Panc1 (cell line): ENCODE measurements at regions not wholly inside any gene's neighbourhood (a gene's known extent, or its start where the extent isn't known, plus 50 kb on each side); places are given as distances from the start of the nearest gene placed in this dataset.

ENCODE experiments used
- ATAC-seq: fragments of 200-7000 bp; cut with Tn5 transposase; 2 replicates; pipeline ENCODE4 v1.9.1; 2020; ENCODE audit warnings: mild to moderate bottlenecking, moderate library complexity
- BruUV-seq: library from RNA; stranded (reverse); fragments of 400-500 nt; replicated peaks from 2 replicates; lab custom pipeline; 2021; lab: Mats Ljungman, UMichigan
- CTCF ChIA-PET: fragments of 300-600 bp; sonication (Branson Sonifier 250); formaldehyde crosslinking; loops from one replicate; lab custom pipeline; 2022; ENCODE audit warnings: antibody characterized with exemption; lab: Charles Lee
- POLR2A ChIA-PET: fragments of 300-600 bp; sonication (Branson Sonifier 250); formaldehyde crosslinking; loops from one replicate; lab custom pipeline; 2022; ENCODE audit warnings: antibody characterized with exemption; lab: Charles Lee
- DNase-seq: peaks from one replicate; pipeline ENCODE4 v3.0.0-alpha.2; 2010; ENCODE audit warnings: low read depth, low spot score
- H3K27ac ChIP-seq: 2 replicates; pipeline ENCODE4 v1.5.1; 2011; ENCODE audit warnings: mild to moderate bottlenecking, low read length, inconsistent platforms
- H3K27me3 ChIP-seq: fragments of 200-500 bp; sonication (Bioruptor generic); 2 replicates; pipeline ENCODE4 v1.6.0; 2014; ENCODE audit warnings: low read length, inconsistent platforms; ENCODE audit not compliant: control insufficient read depth, insufficient read depth
- H3K36me3 ChIP-seq: fragments of 200-500 bp; sonication (Bioruptor generic); 2 replicates; pipeline ENCODE4 v1.5.1; 2014; ENCODE audit warnings: inconsistent platforms, mild to moderate bottlenecking, low read length, moderate library complexity; ENCODE audit not compliant: control insufficient read depth, insufficient read depth
- H3K4me1 ChIP-seq: 2 replicates; pipeline ENCODE4 v1.5.1; 2011; ENCODE audit warnings: inconsistent platforms, mild to moderate bottlenecking, low read length, moderate library complexity; ENCODE audit not compliant: control insufficient read depth, insufficient read depth
- H3K4me3 ChIP-seq, 2 experiments: 2 replicates each; pipeline ENCODE4 v1.5.1; 2011 to 2012; ENCODE audit warnings: low read depth in 2 of 2, low read length in 2 of 2, mild to moderate bottlenecking in 2 of 2, inconsistent platforms in 1 of 2, moderate library complexity in 1 of 2
- H3K9me3 ChIP-seq: fragments of 200-500 bp; sonication (Bioruptor generic); 2 replicates; pipeline ENCODE4 v1.5.1; 2014; ENCODE audit warnings: low read depth, mild to moderate bottlenecking, inconsistent platforms, low read length, moderate library complexity; ENCODE audit not compliant: control insufficient read depth, insufficient read depth
- POLR2AphosphoS5 ChIP-seq: IDR thresholded peaks from 2 replicates; pipeline ENCODE4 v1.6.1; 2012; ENCODE audit warnings: mild to moderate bottlenecking, low read depth, low read length, moderate library complexity
- SIN3A ChIP-seq: IDR thresholded peaks from 2 replicates; pipeline ENCODE4 v1.6.1; 2012; ENCODE audit warnings: low read depth, mild to moderate bottlenecking, low read length, moderate library complexity, borderline replicate concordance; ENCODE audit not compliant: insufficient read depth
- TCF7L2 ChIP-seq: IDR thresholded peaks from 2 replicates; pipeline ENCODE4 v1.6.1; 2011; ENCODE audit warnings: mild to moderate bottlenecking, low read depth, low read length, inconsistent platforms
- in situ Hi-C: cut with HindIII; loops from 2 replicates; pipeline ENCODE4 v1.10.0; 2016; ENCODE audit warnings: low sequenced_read_pairs, low pct_unique_long_range_greater_than_20kb
- intact Hi-C: fragments of 100-400 bp; cut with micrococcal nuclease; formaldehyde crosslinking; loops from one replicate; pipeline ENCODE4 v1.10.0; 2022; ENCODE audit not compliant: unreplicated experiment
- TF ChIP-seq, protein P1 (sequence below): fragments of 450-650 bp; IDR thresholded peaks from 2 replicates; pipeline ENCODE4 v1.5.1; 2017; ENCODE audit warnings: mild to moderate bottlenecking
- TF ChIP-seq, protein P2 (sequence below), 2 experiments: IDR thresholded peaks; 2 replicates each; pipeline ENCODE4 v1.6.1; 2011 to 2012; ENCODE audit warnings: low read depth in 2 of 2, control low read depth in 1 of 2, low read length in 1 of 2, mild to moderate bottlenecking in 1 of 2, moderate library complexity in 1 of 2; ENCODE audit not compliant: insufficient read depth in 1 of 2

DNA sequence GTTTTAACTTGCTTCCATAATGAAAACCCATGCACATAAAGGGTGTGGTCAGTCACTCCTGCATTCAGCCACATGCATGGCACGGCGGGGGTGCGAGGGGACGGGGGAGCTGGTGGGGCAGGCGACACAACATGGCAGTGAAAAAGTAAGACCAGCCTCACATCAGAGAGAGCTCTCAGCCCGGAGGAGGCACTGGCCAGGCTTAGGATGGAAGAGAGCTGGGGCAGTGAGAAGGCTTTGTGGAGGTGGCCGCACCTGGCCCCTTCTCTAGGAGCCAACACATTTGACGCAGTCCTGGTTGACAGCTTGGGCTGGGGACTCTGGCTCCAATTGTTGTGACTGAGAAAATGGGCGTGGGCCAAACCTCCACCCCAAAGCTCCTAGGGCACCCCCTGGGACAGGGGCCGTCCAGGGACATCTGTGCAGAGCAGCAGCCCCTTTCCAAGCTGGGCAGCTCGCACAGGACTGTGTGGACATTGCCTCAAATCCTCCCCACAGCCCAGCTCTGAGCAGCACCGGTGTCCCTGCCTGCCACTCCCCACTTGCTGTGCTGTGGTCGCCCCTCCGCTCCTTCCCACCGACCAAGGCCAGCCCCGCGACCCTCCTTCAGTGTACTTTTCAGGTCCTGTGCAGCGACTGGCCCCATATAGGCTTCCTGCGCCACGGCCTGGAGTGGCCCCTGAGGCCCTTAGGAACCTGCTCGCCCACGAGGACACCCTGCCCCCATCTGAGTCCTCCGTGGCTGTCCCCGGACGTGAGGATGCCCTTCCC, 126.0 kb upstream of the IQSEC1 start:
- no peak overlapping the region for H3K4me3 ChIP-seq
- POLR2A ChIA-PET = no interaction called here

DNA sequence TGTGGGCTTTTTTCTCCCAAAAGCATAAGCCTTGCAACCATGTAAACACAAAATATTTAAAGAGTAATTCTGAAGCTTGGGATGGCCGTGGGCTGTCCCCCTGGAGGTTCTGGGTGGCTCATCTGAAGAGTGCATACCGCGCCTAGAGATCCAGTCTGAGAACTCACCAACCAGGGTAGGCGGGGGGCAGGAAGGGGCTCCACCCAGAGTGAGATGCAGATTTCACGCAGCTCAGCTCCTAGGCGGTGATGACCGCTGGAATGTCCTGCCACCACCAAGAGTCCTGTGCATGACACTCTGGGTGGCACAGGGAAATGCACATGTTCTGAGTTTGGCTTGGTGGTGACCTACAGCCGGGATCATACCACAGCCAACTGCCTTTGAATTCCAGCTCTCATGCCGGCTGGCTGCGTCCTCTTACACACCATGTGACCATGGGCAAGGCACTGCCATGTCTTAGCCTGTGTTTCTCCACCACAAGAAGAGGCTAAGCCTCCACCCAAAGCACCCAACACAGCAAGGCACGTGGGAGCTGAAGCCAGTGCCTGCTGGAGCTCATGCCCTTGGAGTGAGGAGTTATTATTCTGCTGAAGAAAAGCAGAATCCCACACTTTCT, 125.1 kb upstream of the IQSEC1 start:
- BruUV-seq = no TSS peak
- ChIA-PET CTCF (no interaction called here), POLR2A (no interaction called here)
- intact Hi-C loops = no loop called here
- DNase-seq (no peak), ATAC-seq (no peak)
- no peak overlapping the region for H3K4me3 ChIP-seq
- no peaks in the 10 kb centered on the region for H3K9me3 ChIP-seq
- H3K4me1 ChIP-seq = peaks cover 22% of the 10 kb centered on the region
- TF ChIP-seq, protein P1, sequence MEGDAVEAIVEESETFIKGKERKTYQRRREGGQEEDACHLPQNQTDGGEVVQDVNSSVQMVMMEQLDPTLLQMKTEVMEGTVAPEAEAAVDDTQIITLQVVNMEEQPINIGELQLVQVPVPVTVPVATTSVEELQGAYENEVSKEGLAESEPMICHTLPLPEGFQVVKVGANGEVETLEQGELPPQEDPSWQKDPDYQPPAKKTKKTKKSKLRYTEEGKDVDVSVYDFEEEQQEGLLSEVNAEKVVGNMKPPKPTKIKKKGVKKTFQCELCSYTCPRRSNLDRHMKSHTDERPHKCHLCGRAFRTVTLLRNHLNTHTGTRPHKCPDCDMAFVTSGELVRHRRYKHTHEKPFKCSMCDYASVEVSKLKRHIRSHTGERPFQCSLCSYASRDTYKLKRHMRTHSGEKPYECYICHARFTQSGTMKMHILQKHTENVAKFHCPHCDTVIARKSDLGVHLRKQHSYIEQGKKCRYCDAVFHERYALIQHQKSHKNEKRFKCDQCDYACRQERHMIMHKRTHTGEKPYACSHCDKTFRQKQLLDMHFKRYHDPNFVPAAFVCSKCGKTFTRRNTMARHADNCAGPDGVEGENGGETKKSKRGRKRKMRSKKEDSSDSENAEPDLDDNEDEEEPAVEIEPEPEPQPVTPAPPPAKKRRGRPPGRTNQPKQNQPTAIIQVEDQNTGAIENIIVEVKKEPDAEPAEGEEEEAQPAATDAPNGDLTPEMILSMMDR = no peak
- TF ChIP-seq POLR2AphosphoS5 (no peak), TCF7L2 (no peak), SIN3A (no peak)
- TF ChIP-seq, protein P2, sequence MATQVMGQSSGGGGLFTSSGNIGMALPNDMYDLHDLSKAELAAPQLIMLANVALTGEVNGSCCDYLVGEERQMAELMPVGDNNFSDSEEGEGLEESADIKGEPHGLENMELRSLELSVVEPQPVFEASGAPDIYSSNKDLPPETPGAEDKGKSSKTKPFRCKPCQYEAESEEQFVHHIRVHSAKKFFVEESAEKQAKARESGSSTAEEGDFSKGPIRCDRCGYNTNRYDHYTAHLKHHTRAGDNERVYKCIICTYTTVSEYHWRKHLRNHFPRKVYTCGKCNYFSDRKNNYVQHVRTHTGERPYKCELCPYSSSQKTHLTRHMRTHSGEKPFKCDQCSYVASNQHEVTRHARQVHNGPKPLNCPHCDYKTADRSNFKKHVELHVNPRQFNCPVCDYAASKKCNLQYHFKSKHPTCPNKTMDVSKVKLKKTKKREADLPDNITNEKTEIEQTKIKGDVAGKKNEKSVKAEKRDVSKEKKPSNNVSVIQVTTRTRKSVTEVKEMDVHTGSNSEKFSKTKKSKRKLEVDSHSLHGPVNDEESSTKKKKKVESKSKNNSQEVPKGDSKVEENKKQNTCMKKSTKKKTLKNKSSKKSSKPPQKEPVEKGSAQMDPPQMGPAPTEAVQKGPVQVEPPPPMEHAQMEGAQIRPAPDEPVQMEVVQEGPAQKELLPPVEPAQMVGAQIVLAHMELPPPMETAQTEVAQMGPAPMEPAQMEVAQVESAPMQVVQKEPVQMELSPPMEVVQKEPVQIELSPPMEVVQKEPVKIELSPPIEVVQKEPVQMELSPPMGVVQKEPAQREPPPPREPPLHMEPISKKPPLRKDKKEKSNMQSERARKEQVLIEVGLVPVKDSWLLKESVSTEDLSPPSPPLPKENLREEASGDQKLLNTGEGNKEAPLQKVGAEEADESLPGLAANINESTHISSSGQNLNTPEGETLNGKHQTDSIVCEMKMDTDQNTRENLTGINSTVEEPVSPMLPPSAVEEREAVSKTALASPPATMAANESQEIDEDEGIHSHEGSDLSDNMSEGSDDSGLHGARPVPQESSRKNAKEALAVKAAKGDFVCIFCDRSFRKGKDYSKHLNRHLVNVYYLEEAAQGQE (IDR thresholded peaks at IDR 0.05; ENCODE audit: insufficient read depth in 1 of 2, low read depth in 2 of 2, low read length in 1 of 2) = no peak
- in situ Hi-C loops = no loop called here
- H3K36me3 ChIP-seq = no peaks in the 10 kb centered on the region
- no peaks in the 10 kb centered on the region for H3K27me3 ChIP-seq
- H3K27ac ChIP-seq = no peak overlapping the region

More for the DNA sequence above, 126.0 kb upstream of the IQSEC1 start:
- H3K36me3 ChIP-seq = no peaks in the 10 kb centered on the region
- BruUV-seq = no TSS peak
- intact Hi-C loops = no loop called here
- no peaks in the 10 kb centered on the region for H3K27me3 ChIP-seq
- CTCF ChIA-PET = no interaction called here
- DNase-seq (no peak), ATAC-seq (no peak)
- in situ Hi-C loops = no loop called here
- H3K4me1 ChIP-seq = peaks cover 15% of the 10 kb centered on the region
- H3K27ac ChIP-seq = no peak overlapping the region
- TF ChIP-seq, protein P1 = no peak
- TF ChIP-seq POLR2AphosphoS5 = no peak
- TF ChIP-seq TCF7L2 = no peak
- TF ChIP-seq, protein P2 (IDR thresholded peaks at IDR 0.05; ENCODE audit: insufficient read depth in 1 of 2, low read depth in 2 of 2, low read length in 1 of 2) = no peak
- no peak for TF ChIP-seq SIN3A
- no peaks in the 10 kb centered on the region for H3K9me3 ChIP-seq
